Dedifferentiated amniotic fluid mesenchymal stem cell (primary cell): ENCODE measurements at regions not wholly inside any gene's neighbourhood (a gene's known extent, or its start where the extent isn't known, plus 50 kb on each side); places are given as distances from the start of the nearest gene placed in this dataset.

Source experiments
- DNase-seq: peaks from one replicate; pipeline ENCODE4 v3.0.0-alpha.2; 2016; ENCODE audit errors: extremely low spot score

- peak; percentile 98 for DNase-seq
Measured at GRCh38 chr6:71420693-71421328, 132.2 kb downstream of the OGFRL1 start.

DNA sequence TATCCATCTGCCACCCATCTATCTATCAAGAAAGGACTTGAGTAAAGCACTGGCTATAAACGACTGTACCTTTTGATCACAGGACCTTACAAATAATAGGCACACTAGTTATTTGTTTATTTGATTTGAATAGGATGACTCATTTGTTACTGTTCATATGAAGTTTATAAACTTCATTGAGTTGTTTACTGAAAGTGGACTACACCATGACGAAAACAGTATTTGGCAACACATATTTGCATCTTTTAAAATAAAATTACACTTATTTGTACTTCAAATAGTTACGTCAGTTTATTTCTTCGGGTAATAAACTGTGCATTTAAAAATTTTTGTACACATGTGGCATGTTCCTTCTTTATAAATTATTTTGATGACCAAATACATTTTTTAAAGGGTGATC, 133.0 kb downstream of the OGFRL1 start:
- DNase-seq = no peak

DNA sequence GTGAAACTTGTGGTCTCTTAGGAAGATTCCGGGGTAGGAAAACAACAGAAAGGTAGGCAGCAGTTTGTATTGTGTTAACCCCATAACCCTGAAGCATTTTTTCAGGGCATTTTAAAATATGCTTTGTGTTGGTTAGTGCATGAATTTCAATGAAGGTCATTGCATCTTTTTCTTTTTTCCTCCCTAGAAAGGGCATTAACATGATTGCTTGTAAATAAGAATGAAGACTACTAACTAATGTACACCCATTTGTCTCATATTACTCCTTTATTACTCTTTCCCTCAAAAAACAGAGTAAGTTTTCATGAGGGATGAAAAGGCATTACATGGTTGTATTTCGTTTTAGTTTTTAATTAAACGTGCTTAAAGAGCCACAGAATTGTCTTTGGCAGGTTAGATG, 141.4 kb downstream of the OGFRL1 start:
- no peak for DNase-seq

DNA sequence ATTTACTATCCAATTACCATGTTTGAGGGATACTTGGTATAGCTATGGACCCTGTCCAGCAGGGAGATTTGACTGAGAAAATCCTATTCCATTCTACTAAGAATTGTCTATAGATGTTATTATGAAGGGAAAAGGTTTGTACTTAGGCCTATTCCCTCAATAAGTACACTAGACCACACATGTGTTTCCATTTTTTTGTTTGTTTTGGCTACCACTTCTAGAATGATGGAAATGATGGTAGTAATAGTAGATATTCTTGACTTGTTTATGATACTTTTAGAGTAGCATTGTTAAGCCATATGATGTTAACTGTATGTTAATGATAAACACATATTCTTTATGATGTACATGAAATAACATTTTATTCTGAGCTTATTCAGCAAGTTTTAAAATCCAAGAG, 144.8 kb downstream of the OGFRL1 start:
- DNase-seq = no peak

DNA sequence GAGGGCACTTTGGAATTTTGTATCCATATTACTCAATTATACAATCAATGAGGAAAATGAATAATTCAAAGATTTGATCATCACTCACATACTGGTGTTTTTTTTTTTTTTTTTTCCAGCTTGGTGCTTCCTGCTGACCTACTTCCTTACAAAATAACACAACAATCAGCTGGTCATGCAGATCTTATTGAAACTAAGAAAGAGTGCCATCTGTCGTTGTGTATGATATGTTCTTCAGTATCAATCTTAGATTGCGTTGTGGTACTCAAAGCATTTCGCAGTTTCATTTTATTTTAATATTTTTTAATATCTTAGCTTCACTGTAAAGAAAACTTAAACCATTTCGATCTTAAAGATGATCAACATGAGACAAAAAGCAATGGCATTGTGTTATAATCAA, 155.6 kb downstream of the OGFRL1 start:
- no peak for DNase-seq

GRCh38 chr6:71446057-71446456, 157.4 kb downstream of the OGFRL1 start:
- DNase-seq = no peak

- no peak for DNase-seq
Measured at GRCh38 chr6:71446470-71446869, 157.9 kb downstream of the OGFRL1 start.

GRCh38 chr6:71452697-71453370, 164.2 kb downstream of the OGFRL1 start:
- DNase-seq = no peak

DNA sequence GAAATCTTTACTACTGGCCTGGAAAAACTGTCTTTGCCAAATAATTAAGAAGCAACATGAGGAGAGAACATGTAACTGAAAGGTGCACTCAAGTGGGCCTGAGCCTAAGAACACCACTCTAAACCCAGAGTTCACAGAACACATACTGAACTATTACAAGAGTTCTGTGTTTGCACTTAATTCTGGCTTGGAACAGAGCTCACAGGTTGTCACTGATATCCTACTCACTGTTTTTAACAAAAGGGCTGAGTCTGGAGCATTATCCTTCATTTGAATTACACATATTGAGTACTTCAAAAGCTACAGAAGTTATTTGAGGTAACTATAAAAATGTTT, 164.7 kb downstream of the OGFRL1 start:
- no peak for DNase-seq

DNA sequence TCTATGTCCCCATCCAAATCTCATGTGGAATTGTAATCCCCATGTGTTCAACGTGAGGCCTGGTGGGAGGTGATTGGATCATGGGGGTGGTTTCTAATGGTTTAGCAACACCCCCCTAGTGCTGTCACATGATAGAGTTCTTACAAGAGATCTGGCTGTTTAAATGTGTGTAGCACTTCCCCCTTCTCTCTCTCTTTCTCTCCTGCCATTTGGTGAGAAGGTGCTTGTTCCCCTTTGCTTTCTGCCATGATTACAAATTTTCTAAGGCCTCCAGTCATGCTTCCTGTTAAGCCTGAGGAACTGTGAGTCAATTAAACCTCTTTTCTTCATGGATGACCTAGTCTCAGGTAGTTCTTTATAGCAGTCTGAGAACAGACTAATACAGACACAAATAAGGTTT, 165.4 kb downstream of the OGFRL1 start:
- no peak for DNase-seq

DNA sequence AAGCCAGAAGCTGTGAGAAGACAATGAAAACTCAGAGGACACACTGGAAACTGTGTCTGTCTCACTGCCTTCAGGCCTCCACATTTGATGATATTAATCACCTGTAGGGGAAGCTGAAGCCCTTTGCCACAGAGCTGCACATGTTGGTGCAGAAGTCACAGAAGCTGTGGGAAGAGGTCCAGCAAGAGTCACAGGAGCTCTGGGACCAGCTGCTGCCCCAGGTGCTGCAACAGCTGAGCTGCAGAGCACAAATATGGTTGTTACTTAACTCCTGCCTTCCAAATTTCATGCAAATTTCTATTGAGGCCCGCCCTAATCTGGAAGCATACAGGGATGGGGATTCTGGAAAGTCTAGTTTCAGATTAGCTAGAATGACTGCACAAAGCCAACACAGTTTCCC, 169.3 kb downstream of the OGFRL1 start:
- no peak for DNase-seq

GRCh38 chr6:71459162-71459561, 170.6 kb downstream of the OGFRL1 start:
- DNase-seq = no peak

DNA sequence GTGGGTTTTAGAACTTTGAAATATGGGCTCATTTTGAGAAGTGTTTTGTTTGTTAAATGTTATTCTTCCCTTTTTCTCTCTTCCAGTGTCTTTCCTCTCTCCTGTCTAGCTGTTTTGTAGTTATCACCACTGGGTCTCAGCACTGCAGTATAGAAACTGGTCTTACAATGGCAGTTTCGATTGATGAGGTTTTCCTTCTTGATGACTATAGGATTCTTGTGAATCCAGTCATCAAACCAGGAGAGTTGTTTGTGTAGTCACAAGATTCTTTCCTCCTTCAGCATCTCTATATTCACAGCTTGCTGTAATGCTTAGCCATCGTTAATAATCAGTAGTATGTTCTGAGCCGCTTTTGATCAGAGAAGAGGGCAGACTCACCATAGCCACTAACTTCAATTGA, 172.3 kb downstream of the OGFRL1 start:
- no peak for DNase-seq

- no peak for DNase-seq
Measured at GRCh38 chr6:71463061-71463460, 174.4 kb downstream of the OGFRL1 start.

- DNase-seq = no peak
Measured at GRCh38 chr6:71465096-71465495, 176.5 kb downstream of the OGFRL1 start.

DNA sequence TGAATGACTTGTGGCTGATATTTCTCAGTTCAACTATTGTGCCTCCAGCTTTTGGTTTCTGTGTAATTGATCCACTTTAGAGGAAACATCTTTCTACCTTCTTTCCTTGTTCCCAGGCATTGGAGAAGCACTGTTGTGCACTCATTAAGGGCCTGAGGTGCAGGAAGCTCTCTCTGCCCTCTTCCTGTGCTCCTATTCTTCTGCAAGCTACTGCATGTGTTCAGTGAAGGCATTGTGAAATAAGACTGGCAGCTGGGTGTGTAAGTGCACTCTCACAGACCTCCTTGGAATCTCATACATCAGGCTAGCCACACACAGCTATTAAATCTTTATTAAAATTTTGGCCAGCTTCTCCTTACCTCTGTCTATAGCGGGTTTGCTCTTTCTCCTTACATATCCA, 177.8 kb downstream of the OGFRL1 start:
- no peak for DNase-seq

DNA sequence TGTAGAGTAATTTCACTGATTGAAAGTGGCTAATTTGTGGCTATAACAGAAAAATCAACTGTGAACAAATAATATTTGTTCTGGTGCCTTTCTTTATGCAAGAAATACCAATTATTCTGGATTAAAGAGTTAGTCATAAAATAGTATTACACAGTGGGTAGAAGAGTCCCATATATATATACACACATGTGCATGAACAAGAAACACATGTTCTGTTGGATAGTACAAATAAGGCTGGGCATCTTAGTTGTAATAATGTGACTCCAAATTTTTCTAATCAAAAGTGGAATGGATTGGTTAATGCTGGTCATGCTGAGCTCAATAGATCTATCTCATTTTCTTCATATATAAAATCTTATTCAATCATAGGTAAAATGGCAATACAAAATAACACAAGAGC, 179.4 kb downstream of the OGFRL1 start:
- no peak for DNase-seq

- DNase-seq = peak; percentile 94
Measured at GRCh38 chr6:71468841-71469700, 180.5 kb downstream of the OGFRL1 start.

DNA sequence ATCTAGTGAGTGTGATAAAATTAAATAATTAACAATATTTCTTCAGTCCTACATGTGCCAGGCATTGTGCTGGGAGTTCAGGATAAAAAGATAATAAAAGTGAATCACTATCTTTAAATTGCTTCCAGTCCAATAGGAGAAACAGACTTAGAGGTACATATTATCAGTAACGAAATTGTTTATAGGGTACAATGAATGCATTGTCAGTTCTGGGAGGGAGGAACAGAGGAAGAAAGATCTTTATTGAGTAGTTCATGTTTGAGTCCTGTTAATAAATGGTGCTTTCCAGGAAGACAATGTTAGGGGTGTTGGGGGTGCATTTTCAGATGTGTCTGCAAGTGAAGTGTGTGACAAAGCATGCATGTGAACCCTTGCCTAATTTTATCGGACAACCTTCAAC, 183.1 kb downstream of the OGFRL1 start:
- DNase-seq = no peak

GRCh38 chr6:71473926-71474325, 185.3 kb downstream of the OGFRL1 start:
- peak; percentile 52 for DNase-seq

- no peak for DNase-seq
Measured at GRCh38 chr6:71474942-71475341, 186.3 kb downstream of the OGFRL1 start.

- DNase-seq = no peak
Measured at GRCh38 chr6:71476371-71476770, 187.8 kb downstream of the OGFRL1 start.

DNA sequence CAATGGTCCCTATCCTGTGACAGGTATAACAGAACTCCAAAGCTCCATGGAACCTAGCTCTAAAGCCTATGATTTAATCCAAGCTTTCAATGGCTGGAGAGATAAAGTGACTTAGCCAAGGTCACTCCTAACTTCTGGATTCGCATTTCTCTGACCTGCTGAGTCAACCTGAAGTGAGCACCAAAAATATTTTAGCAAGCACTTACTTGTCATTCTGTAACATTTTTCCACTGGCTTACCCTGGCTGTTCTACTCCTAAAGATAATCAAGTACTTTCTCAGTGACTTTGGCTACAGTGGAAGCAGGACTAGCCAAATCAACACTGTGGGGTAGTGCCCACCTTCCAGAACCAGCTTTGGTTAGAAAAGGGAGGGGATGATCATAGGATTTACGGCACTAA, 188.3 kb downstream of the OGFRL1 start:
- DNase-seq = no peak
